ENCODE measurements at regions not wholly inside any gene's neighbourhood (a gene's known extent, or its start where the extent isn't known, plus 50 kb on each side); places are given as distances from the start of the nearest gene placed in this dataset.
"Not testable (repeated sequence)": the region's sequence is repeated elsewhere in the genome, so short reads cannot be mapped to it uniquely, and the experiment has no call there.

DNA sequence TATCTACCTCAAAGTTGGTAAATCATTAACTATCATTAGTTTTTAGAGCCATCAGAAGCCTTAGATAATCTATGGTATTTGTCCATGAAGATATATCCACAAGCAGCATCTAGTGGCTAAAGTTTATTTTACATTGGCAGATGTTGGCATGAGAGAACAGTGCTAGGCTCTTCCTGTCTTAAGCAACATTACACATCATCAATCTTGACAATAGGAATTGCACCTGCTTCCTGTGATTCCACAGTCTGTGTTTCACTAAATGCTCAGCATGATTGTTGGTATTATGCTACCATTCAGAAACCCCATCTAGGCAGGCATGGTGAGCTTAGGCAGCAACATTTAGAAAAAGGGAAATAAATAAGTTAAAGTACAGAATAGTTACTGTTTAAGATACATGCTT is 246.6 kb downstream of the SLCO4C1 start:
- no peak overlapping the region for H3K27ac ChIP-seq (ENCODE audit: low read depth, low read length)
- no peaks in the 10 kb centered on the region for H3K9me3 ChIP-seq (ENCODE audit: control insufficient read depth, insufficient read depth, low read length)
- TF ChIP-seq EZH2phosphoT487 (IDR thresholded peaks at IDR 0.05; ENCODE audit: borderline replicate concordance, low read length), result no peak
- TF ChIP-seq, protein P1, sequence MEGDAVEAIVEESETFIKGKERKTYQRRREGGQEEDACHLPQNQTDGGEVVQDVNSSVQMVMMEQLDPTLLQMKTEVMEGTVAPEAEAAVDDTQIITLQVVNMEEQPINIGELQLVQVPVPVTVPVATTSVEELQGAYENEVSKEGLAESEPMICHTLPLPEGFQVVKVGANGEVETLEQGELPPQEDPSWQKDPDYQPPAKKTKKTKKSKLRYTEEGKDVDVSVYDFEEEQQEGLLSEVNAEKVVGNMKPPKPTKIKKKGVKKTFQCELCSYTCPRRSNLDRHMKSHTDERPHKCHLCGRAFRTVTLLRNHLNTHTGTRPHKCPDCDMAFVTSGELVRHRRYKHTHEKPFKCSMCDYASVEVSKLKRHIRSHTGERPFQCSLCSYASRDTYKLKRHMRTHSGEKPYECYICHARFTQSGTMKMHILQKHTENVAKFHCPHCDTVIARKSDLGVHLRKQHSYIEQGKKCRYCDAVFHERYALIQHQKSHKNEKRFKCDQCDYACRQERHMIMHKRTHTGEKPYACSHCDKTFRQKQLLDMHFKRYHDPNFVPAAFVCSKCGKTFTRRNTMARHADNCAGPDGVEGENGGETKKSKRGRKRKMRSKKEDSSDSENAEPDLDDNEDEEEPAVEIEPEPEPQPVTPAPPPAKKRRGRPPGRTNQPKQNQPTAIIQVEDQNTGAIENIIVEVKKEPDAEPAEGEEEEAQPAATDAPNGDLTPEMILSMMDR (IDR thresholded peaks at IDR 0.05; ENCODE audit: low read depth, low read length, poor library complexity, severe bottlenecking), result no peak
- no peaks in the 10 kb centered on the region for H3K27me3 ChIP-seq (ENCODE audit: control insufficient read depth, low read length)
- no peaks in the 10 kb centered on the region for H4K20me1 ChIP-seq (ENCODE audit: control insufficient read depth, insufficient read depth, low read depth, low read length)
- no peaks in the 10 kb centered on the region for H3K9me2 ChIP-seq (replicated peaks; ENCODE audit: control insufficient read depth, low read length)
- H3K36me3 ChIP-seq (ENCODE audit: control insufficient read depth, low read length), result no peaks in the 10 kb centered on the region
- no peaks in the 10 kb centered on the region for H3K4me1 ChIP-seq (ENCODE audit: control insufficient read depth, low read length)
- H3K79me2 ChIP-seq (ENCODE audit: control insufficient read depth, low read length), result no peaks in the 10 kb centered on the region
- H3K4me3 ChIP-seq (ENCODE audit: low read length), result no peak overlapping the region
- no peaks in the 10 kb centered on the region for H3F3A ChIP-seq (ENCODE audit: control insufficient read depth, insufficient read depth)
- H3K4me2 ChIP-seq (ENCODE audit: low read length), result no peak overlapping the region

DNA sequence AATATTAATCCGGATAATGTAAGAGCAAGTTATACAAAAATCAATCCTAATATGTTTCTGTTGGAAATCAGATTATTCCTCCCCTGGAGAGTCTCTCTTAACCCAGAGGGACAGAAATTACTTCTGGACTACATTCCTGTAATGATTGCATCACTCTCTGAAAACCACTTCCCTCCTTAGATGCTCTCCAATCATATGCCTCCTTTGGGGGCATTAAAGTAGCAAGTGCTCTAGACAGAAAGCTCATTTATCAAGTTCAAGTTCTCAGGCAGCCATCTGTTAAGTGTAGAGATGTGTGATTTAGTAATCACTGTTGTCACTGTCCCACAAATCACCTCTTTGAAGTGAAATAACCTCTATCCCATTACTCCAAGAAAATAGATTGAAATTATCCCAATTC is 247.1 kb downstream of the SLCO4C1 start:
- TF ChIP-seq EZH2phosphoT487 (IDR thresholded peaks at IDR 0.05; ENCODE audit: borderline replicate concordance, low read length), result no peak
- TF ChIP-seq, protein P1 (IDR thresholded peaks at IDR 0.05; ENCODE audit: low read depth, low read length, poor library complexity, severe bottlenecking), result no peak
- Histone ChIP-seq H3K9me2 (replicated peaks; ENCODE audit: control insufficient read depth, low read length) (no peaks in the 10 kb centered on the region), H3K27me3 (ENCODE audit: control insufficient read depth, low read length) (no peaks in the 10 kb centered on the region), H3K4me3 (ENCODE audit: low read length) (no peak overlapping the region), H3F3A (ENCODE audit: control insufficient read depth, insufficient read depth) (no peaks in the 10 kb centered on the region), H3K79me2 (ENCODE audit: control insufficient read depth, low read length) (no peaks in the 10 kb centered on the region), H3K4me2 (ENCODE audit: low read length) (no peak overlapping the region), H3K9me3 (ENCODE audit: control insufficient read depth, insufficient read depth, low read length) (no peaks in the 10 kb centered on the region), H3K36me3 (ENCODE audit: control insufficient read depth, low read length) (no peaks in the 10 kb centered on the region), H4K20me1 (ENCODE audit: control insufficient read depth, insufficient read depth, low read depth, low read length) (no peaks in the 10 kb centered on the region), H3K4me1 (ENCODE audit: control insufficient read depth, low read length) (no peaks in the 10 kb centered on the region), H3K27ac (ENCODE audit: low read depth, low read length) (no peak overlapping the region)

DNA sequence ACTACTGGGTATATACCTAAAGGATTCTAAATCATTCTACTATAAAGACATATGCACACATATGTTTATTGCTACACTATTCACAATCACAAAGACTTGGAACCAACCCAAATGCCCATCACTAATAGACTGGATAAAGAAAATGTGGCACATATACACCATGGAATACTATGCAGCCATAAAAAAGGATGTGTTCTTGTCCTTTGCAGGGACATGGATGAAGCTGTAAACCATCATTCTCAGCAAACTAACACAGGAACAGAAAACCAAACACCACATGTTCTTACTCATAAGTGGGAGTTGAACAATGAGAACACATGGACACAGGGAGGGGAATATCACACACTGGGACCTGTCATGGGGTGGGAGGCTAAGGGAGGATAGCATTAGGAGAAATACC is 249.0 kb downstream of the SLCO4C1 start:
- H3K27me3 ChIP-seq (ENCODE audit: control insufficient read depth, low read length); H3K27ac ChIP-seq (ENCODE audit: low read depth, low read length); H3K36me3 ChIP-seq (ENCODE audit: control insufficient read depth, low read length); H3K4me2 ChIP-seq (ENCODE audit: low read length); H4K20me1 ChIP-seq (ENCODE audit: control insufficient read depth, insufficient read depth, low read depth, low read length); H3K9me2 ChIP-seq (replicated peaks; ENCODE audit: control insufficient read depth, low read length); H3K4me3 ChIP-seq (ENCODE audit: low read length); H3F3A ChIP-seq (ENCODE audit: control insufficient read depth, insufficient read depth); H3K4me1 ChIP-seq (ENCODE audit: control insufficient read depth, low read length); H3K9me3 ChIP-seq (ENCODE audit: control insufficient read depth, insufficient read depth, low read length); H3K79me2 ChIP-seq (ENCODE audit: control insufficient read depth, low read length): not testable (repeated sequence)

GRCh38 chr5:102040326-102040725 is 255.8 kb downstream of the SLCO4C1 start:
- Histone ChIP-seq H3K79me2 (ENCODE audit: control insufficient read depth, low read length) (no peaks in the 10 kb centered on the region), H3K9me2 (replicated peaks; ENCODE audit: control insufficient read depth, low read length) (no peaks in the 10 kb centered on the region), H3K4me3 (ENCODE audit: low read length) (no peak overlapping the region), H3K9me3 (ENCODE audit: control insufficient read depth, insufficient read depth, low read length) (no peaks in the 10 kb centered on the region), H4K20me1 (ENCODE audit: control insufficient read depth, insufficient read depth, low read depth, low read length) (no peaks in the 10 kb centered on the region), H3K4me2 (ENCODE audit: low read length) (no peak overlapping the region), H3K27ac (ENCODE audit: low read depth, low read length) (no peak overlapping the region), H3K36me3 (ENCODE audit: control insufficient read depth, low read length) (no peaks in the 10 kb centered on the region), H3K4me1 (ENCODE audit: control insufficient read depth, low read length) (no peaks in the 10 kb centered on the region), H3F3A (ENCODE audit: control insufficient read depth, insufficient read depth) (no peaks in the 10 kb centered on the region), H3K27me3 (ENCODE audit: control insufficient read depth, low read length) (no peaks in the 10 kb centered on the region)
- TF ChIP-seq EZH2phosphoT487 (IDR thresholded peaks at IDR 0.05; ENCODE audit: borderline replicate concordance, low read length), result no peak
- TF ChIP-seq, protein P1 (IDR thresholded peaks at IDR 0.05; ENCODE audit: low read depth, low read length, poor library complexity, severe bottlenecking), result no peak

Data from DOHH2 (cell line).